Gastroesophageal sphincter (tissue), 4 donors: ENCODE measurements at regions not wholly inside any gene's neighbourhood (a gene's known extent, or its start where the extent isn't known, plus 50 kb on each side); places are given as distances from the start of the nearest gene placed in this dataset.
A peak's percentile ranks its signal among the peaks of the same experiment; 100 is the strongest.

Experiments
- ATAC-seq: fragments of 150-250 bp; one replicate; pipeline ENCODE4 v1.9.1; 2016; ENCODE audit warnings: mild to moderate bottlenecking, moderate library complexity
- H3K27ac ChIP-seq, 4 donors: fragments of 200-600 bp; sonication (generic) in 3 of 4; 1 replicate in 3 of 4; 2 replicates in 1 of 4; pipeline ENCODE4 v1.5.1; 2016 to 2019
- H3K27me3 ChIP-seq: fragments of 200-600 bp; sonication (generic); one replicate; pipeline ENCODE4 v1.5.1; 2019
- H3K36me3 ChIP-seq, 2 donors: fragments of 200-600 bp; sonication (generic); one replicate each; pipeline ENCODE4 v1.5.1; 2019; ENCODE audit warnings: control low read depth in 1 of 2
- H3K4me1 ChIP-seq, 3 donors: fragments of 200-600 bp; sonication (generic); 1 replicate in 2 of 3; 2 replicates in 1 of 3; pipeline ENCODE4 v1.5.1; 2016 to 2019; ENCODE audit warnings: control low read depth in 2 of 3
- H3K4me3 ChIP-seq, 2 donors: fragments of 200-600 bp; sonication (generic); one replicate each; pipeline ENCODE4 v1.5.1; 2019; ENCODE audit warnings: mild to moderate bottlenecking in 1 of 2, moderate library complexity in 1 of 2
- H3K9me3 ChIP-seq, 3 donors: fragments of 200-600 bp; sonication (generic); one replicate each; pipeline ENCODE4 v1.5.1; 2017 to 2019; ENCODE audit warnings: control low read depth in 2 of 3
- CTCF ChIP-seq, 4 experiments: fragments of 200-600 bp in 2 of 4; fragments of 450-650 bp in 2 of 4; sonication (generic) in 1 of 4; IDR thresholded peaks; one replicate each; pipeline ENCODE4 v1.5.1; 2017 to 2019; ENCODE audit warnings: antibody characterized with exemption in 4 of 4, mild to moderate bottlenecking in 2 of 4, moderate library complexity in 2 of 4
- EP300 ChIP-seq: sonication (generic); formaldehyde crosslinking; IDR thresholded peaks from one replicate; pipeline ENCODE4 v1.6.1; 2017; ENCODE audit warnings: antibody characterized with exemption, mild to moderate bottlenecking
- POLR2A ChIP-seq, 2 donors: fragments of 450-650 bp; IDR thresholded peaks; one replicate each; pipeline ENCODE4 v1.6.1; 2017; ENCODE audit warnings: antibody characterized with exemption in 2 of 2, mild to moderate bottlenecking in 2 of 2, moderate library complexity in 1 of 2
- POLR2AphosphoS5 ChIP-seq: sonication (generic); formaldehyde crosslinking; IDR thresholded peaks from one replicate; pipeline ENCODE4 v1.6.1; 2017; ENCODE audit warnings: antibody characterized with exemption
- WGBS, 2 donors: methylation state at CpG; one replicate each; pipeline ENCODE4 v1.1.5; 2018; ENCODE audit warnings: low coverage in 1 of 2; 5-methylcytosine and 5-hydroxymethylcytosine counted together

- no peaks in the 10 kb centered on the region for H3K36me3 ChIP-seq
- TF ChIP-seq POLR2A (IDR thresholded peaks at IDR 0.05) (no peak), CTCF (IDR thresholded peaks at IDR 0.05) (no peak), EP300 (no peak), POLR2AphosphoS5 (no peak)
- ATAC-seq: no peak
- H3K27me3 ChIP-seq: no peaks in the 10 kb centered on the region
- no peaks in the 10 kb centered on the region for H3K9me3 ChIP-seq
- H3K4me3 ChIP-seq: no peak overlapping the region
- H3K4me1 ChIP-seq: peaks cover 9 to 18% (median 10%) of the 10 kb centered on the region in 3 donors
- 63 to 70% methylated on average over 1 to 3 of the region's 3 CpGs for WGBS, 2 donors
- peak overlapping the region; percentile 57 to 74 (median 64) for H3K27ac ChIP-seq
Observed at GRCh38 chr3:102207151-102207571, 227.7 kb upstream of the ZPLD1 start.

GRCh38 chr3:102215166-102215565 is 219.6 kb upstream of the ZPLD1 start:
- WGBS, 2 donors: 100% methylated on average over 2 of the region's 2 CpGs
- Histone ChIP-seq H3K27ac (no peak overlapping the region), H3K9me3 (no peaks in the 10 kb centered on the region), H3K27me3 (no peaks in the 10 kb centered on the region), H3K4me1 (no peaks in the 10 kb centered on the region), H3K4me3 (no peak overlapping the region), H3K36me3 (no peaks in the 10 kb centered on the region)
- no peak for TF ChIP-seq POLR2AphosphoS5
- no peak for TF ChIP-seq CTCF (IDR thresholded peaks at IDR 0.05)
- no peak for TF ChIP-seq POLR2A (IDR thresholded peaks at IDR 0.05)
- TF ChIP-seq EP300: no peak
- no peak for ATAC-seq

GRCh38 chr3:102223132-102223531 is 211.7 kb upstream of the ZPLD1 start:
- H3K9me3 ChIP-seq: no peaks in the 10 kb centered on the region
- no peak for ATAC-seq
- TF ChIP-seq CTCF (IDR thresholded peaks at IDR 0.05) (no peak), POLR2AphosphoS5 (no peak), EP300 (no peak), POLR2A (IDR thresholded peaks at IDR 0.05) (no peak)
- no peak overlapping the region for H3K4me3 ChIP-seq
- peaks cover 0 to 12% (median 3%) of the 10 kb centered on the region in 3 donors for H3K4me1 ChIP-seq
- no peak overlapping the region for H3K27ac ChIP-seq
- H3K36me3 ChIP-seq: no peaks in the 10 kb centered on the region
- 76% methylated on average over 3 of the region's 10 CpGs; no CpG with 5 or more reads in 1 of the 2 donors for WGBS, 2 donors
- H3K27me3 ChIP-seq: no peaks in the 10 kb centered on the region

- peak; percentile 48 for ATAC-seq
- 60 to 78% methylated on average over 1 to 3 of the region's 3 CpGs for WGBS, 2 donors
Observed at GRCh38 chr3:102224171-102224570, 210.6 kb upstream of the ZPLD1 start.

More at GRCh38 chr3:102224171-102224570, 210.6 kb upstream of the ZPLD1 start:
- no peak overlapping the region for H3K27ac ChIP-seq
- H3K4me3 ChIP-seq: no peak overlapping the region
- no peaks in the 10 kb centered on the region for H3K36me3 ChIP-seq
- TF ChIP-seq POLR2AphosphoS5 (no peak), CTCF (IDR thresholded peaks at IDR 0.05) (peak in 3 of 4 experiments; percentile 38 to 53 (median 52)), POLR2A (IDR thresholded peaks at IDR 0.05) (no peak), EP300 (no peak)
- peaks cover 0 to 16% (median 3%) of the 10 kb centered on the region in 3 donors for H3K4me1 ChIP-seq
- H3K9me3 ChIP-seq: no peaks in the 10 kb centered on the region
- no peaks in the 10 kb centered on the region for H3K27me3 ChIP-seq
